CD14-positive monocyte (primary cell): ENCODE measurements at regions not wholly inside any gene's neighbourhood (a gene's known extent, or its start where the extent isn't known, plus 50 kb on each side); places are given as distances from the start of the nearest gene placed in this dataset.

Experiments
- DNase-seq, 3 donors: peaks; one replicate each; pipeline ENCODE4 v3.0.0-alpha.2; 2011 to 2022
- H2AFZ ChIP-seq: 2 replicates; pipeline ENCODE4 v1.6.0; 2012; ENCODE audit warnings: mild to moderate bottlenecking, low read depth, low read length, inconsistent platforms; ENCODE audit not compliant: insufficient read depth, poor library complexity, severe bottlenecking
- H3K27ac ChIP-seq, 2 donors: 1 replicate in 1 of 2; 2 replicates in 1 of 2; pipeline ENCODE4 v1.5.1; 2012 to 2013; ENCODE audit warnings: low read length in 2 of 2, control low read depth in 1 of 2, inconsistent platforms in 1 of 2, low read depth in 1 of 2, mild to moderate bottlenecking in 1 of 2
- H3K27me3 ChIP-seq, 2 donors: one replicate each; pipeline versions ENCODE4 v1.6.0 to v1.6.1; 2011 to 2013; ENCODE audit warnings: low read length in 2 of 2; ENCODE audit not compliant: control insufficient read depth in 2 of 2, insufficient read depth in 2 of 2
- H3K36me3 ChIP-seq, 2 donors: replicated peaks in 1 of 2; 1 replicate in 1 of 2; 2 replicates in 1 of 2; pipeline versions ENCODE4 v1.5.1 to v1.6.1; 2012 to 2013; ENCODE audit warnings: low read length in 2 of 2, control low read depth in 1 of 2, inconsistent platforms in 1 of 2, mild to moderate bottlenecking in 1 of 2; ENCODE audit not compliant: insufficient read depth in 2 of 2, control insufficient read depth in 1 of 2
- H3K4me1 ChIP-seq, 2 donors: 1 replicate in 1 of 2; 2 replicates in 1 of 2; pipeline versions ENCODE4 v1.5.1 to v1.6.1; 2012 to 2013; ENCODE audit warnings: low read length in 2 of 2, control low read depth in 1 of 2, inconsistent platforms in 1 of 2, mild to moderate bottlenecking in 1 of 2, moderate library complexity in 1 of 2; ENCODE audit not compliant: insufficient read depth in 2 of 2, control insufficient read depth in 1 of 2
- H3K4me2 ChIP-seq: replicated peaks from 2 replicates; pipeline ENCODE3; 2012; ENCODE audit warnings: low read length, moderate library complexity, mild to moderate bottlenecking; ENCODE audit not compliant: poor library complexity, severe bottlenecking; ENCODE audit errors: extremely low read depth
- H3K4me3 ChIP-seq, 3 experiments: fragments of 200-600 bp in 1 of 3; sonication (generic) in 1 of 3; replicated peaks in 1 of 3; 1 replicate in 2 of 3; 2 replicates in 1 of 3; pipeline ENCODE4 v1.5.1; 2011 to 2013; ENCODE audit warnings: low read length in 3 of 3, mild to moderate bottlenecking in 3 of 3, control low read depth in 2 of 3, low read depth in 2 of 3, inconsistent platforms in 1 of 3, moderate library complexity in 1 of 3
- H3K79me2 ChIP-seq: 2 replicates; pipeline ENCODE4 v1.6.0; 2012; ENCODE audit warnings: mild to moderate bottlenecking, control low read depth, inconsistent platforms, low read length, moderate library complexity; ENCODE audit not compliant: insufficient read depth
- H3K9ac ChIP-seq: 2 replicates; pipeline ENCODE4 v1.6.0; 2017; ENCODE audit warnings: low read length, mild to moderate bottlenecking; ENCODE audit not compliant: insufficient read depth, poor library complexity, severe bottlenecking
- H3K9me3 ChIP-seq, 2 donors: replicated peaks in 1 of 2; 1 replicate in 1 of 2; 2 replicates in 1 of 2; pipeline versions ENCODE4 v1.5.1 to v1.6.1; 2012 to 2013; ENCODE audit warnings: low read length in 2 of 2, control low read depth in 1 of 2; ENCODE audit not compliant: control insufficient read depth in 1 of 2, insufficient read depth in 1 of 2
- H4K20me1 ChIP-seq: 2 replicates; pipeline ENCODE4 v1.6.0; 2012; ENCODE audit warnings: mild to moderate bottlenecking, low read length, control low read depth, moderate library complexity; ENCODE audit not compliant: insufficient read depth
- H3K27ac Mint-ChIP-seq, 7 donors: one replicate each; pipeline ENCODE4 v1.8.0; 2020; ENCODE audit warnings: mild to moderate bottlenecking in 7 of 7, mixed read lengths in 7 of 7, moderate library complexity in 6 of 7, inconsistent platforms in 2 of 7
- H3K27me3 Mint-ChIP-seq, 3 donors: one replicate each; pipeline ENCODE4 v1.8.0; 2021 to 2022; ENCODE audit warnings: low read depth in 3 of 3, mild to moderate bottlenecking in 3 of 3, mixed read lengths in 3 of 3, moderate library complexity in 3 of 3, inconsistent platforms in 1 of 3
- H3K36me3 Mint-ChIP-seq, 2 donors: one replicate each; pipeline ENCODE4 v1.8.0; 2020; ENCODE audit warnings: mixed read lengths in 2 of 2, inconsistent platforms in 1 of 2, mild to moderate bottlenecking in 1 of 2
- H3K4me1 Mint-ChIP-seq: one replicate; pipeline ENCODE4 v1.8.0; 2020; ENCODE audit warnings: mild to moderate bottlenecking, mixed read lengths
- H3K4me3 Mint-ChIP-seq, 2 donors: one replicate each; pipeline ENCODE4 v1.8.0; 2020; ENCODE audit warnings: mild to moderate bottlenecking in 2 of 2, mixed read lengths in 2 of 2, moderate library complexity in 1 of 2
- H3K9me3 Mint-ChIP-seq, 7 donors: one replicate each; pipeline ENCODE4 v1.8.0; 2020 to 2022; ENCODE audit warnings: mixed read lengths in 7 of 7, mild to moderate bottlenecking in 6 of 7, moderate library complexity in 6 of 7, inconsistent platforms in 2 of 7
- WGBS: methylation state at CpG from one replicate; pipeline ENCODE4 v1.1.5; 2013; ENCODE audit warnings: missing lambda C conversion rate; ENCODE audit not compliant: insufficient coverage; 5-methylcytosine and 5-hydroxymethylcytosine counted together
- intact Hi-C, 2 donors: fragments of 100-400 bp; cut with micrococcal nuclease; formaldehyde crosslinking; loops; one replicate each; pipeline versions ENCODE4 v1.15.0 to v1.15.1; 2023
- TF ChIP-seq, protein P1 (sequence below): fragments of 200-600 bp; IDR thresholded peaks from one replicate; pipeline ENCODE4 v1.8.0; 2022; ENCODE audit warnings: antibody characterized with exemption, mild to moderate bottlenecking

DNA sequence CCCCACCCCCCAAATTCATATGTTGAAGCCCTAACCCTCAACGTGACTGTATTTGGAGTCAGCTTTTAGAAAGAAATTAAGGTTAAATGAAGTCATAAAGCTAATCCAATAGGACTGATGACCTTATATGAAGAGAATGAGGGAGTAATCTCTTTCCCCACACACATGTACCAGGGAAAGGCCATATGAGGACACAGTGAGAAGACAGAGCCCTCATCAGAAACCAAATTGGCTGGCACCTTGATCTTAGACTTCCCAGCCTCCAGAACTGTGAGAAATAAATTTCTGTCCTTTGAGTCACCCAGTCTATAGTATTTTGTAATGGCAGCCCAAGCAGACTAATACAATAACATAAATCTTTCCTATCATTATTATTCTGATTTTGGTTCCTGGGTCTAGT lies 194.7 kb upstream of the NANOGP8 start:
- H4K20me1 ChIP-seq: no peaks in the 10 kb centered on the region
- no peaks in the 10 kb centered on the region for H3K36me3 ChIP-seq
- DNase-seq: no peak
- H3K79me2 ChIP-seq: no peaks in the 10 kb centered on the region
- Mint-ChIP-seq H3K27me3 (no peaks in the 10 kb centered on the region), H3K4me3 (no peak overlapping the region), H3K27ac (no peak overlapping the region), H3K4me1 (no peaks in the 10 kb centered on the region), H3K9me3 (peaks cover 23 to 40% (median 33%) of the 10 kb centered on the region in 7 donors), H3K36me3 (no peaks in the 10 kb centered on the region)
- TF ChIP-seq, protein P1, sequence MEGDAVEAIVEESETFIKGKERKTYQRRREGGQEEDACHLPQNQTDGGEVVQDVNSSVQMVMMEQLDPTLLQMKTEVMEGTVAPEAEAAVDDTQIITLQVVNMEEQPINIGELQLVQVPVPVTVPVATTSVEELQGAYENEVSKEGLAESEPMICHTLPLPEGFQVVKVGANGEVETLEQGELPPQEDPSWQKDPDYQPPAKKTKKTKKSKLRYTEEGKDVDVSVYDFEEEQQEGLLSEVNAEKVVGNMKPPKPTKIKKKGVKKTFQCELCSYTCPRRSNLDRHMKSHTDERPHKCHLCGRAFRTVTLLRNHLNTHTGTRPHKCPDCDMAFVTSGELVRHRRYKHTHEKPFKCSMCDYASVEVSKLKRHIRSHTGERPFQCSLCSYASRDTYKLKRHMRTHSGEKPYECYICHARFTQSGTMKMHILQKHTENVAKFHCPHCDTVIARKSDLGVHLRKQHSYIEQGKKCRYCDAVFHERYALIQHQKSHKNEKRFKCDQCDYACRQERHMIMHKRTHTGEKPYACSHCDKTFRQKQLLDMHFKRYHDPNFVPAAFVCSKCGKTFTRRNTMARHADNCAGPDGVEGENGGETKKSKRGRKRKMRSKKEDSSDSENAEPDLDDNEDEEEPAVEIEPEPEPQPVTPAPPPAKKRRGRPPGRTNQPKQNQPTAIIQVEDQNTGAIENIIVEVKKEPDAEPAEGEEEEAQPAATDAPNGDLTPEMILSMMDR: no peak
- H3K27me3 ChIP-seq: no peaks in the 10 kb centered on the region
- no CpG with 5 or more reads among the region's 1 CpG for WGBS
- H3K9ac ChIP-seq: no peak overlapping the region
- H3K9me3 ChIP-seq: peaks cover 25 to 31% of the 10 kb centered on the region in 2 donors
- no peak overlapping the region for H3K4me2 ChIP-seq
- intact Hi-C loops: no loop called here
- H3K4me3 ChIP-seq: no peak overlapping the region
- H3K4me1 ChIP-seq: no peaks in the 10 kb centered on the region
- H2AFZ ChIP-seq: no peak overlapping the region
- no peak overlapping the region for H3K27ac ChIP-seq

DNA sequence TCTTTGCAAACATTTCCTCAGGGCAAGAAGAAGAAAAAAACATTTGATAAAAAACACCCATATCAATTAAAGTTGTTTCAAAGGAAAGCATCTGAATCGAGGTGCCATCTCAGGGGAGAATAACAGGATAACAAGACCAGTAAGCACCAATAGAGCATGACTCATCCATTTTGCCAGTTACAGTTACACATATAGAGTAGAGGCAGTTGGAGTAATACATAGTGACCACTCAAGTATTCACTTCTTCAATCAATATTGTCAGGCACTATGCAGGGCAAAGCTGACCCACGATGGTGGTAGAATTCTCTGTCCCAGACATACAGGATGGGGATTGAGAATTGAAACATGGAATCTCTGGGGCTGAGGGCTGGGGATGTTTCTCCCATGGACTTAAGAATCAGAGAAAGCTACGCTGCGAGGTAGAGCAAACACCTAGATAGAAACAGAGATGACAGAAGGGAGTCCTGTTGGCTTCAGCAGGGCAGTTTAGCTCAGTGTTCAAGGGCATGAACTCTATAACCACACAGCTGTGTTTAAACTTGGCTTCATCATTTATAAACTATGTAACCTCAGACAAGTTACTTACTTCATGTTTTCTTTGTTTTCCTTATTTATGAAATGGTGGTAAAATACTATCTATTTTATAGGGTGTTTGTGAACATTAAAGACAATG lies 186.4 kb upstream of the NANOGP8 start:
- Histone ChIP-seq H4K20me1 (no peaks in the 10 kb centered on the region), H3K36me3 (no peaks in the 10 kb centered on the region), H3K27me3 (no peaks in the 10 kb centered on the region), H3K79me2 (no peaks in the 10 kb centered on the region), H3K4me2 (no peak overlapping the region), H3K9me3 (peaks cover 0 to 6% of the 10 kb centered on the region in 2 donors), H2AFZ (no peak overlapping the region), H3K27ac (no peak overlapping the region), H3K4me3 (no peak overlapping the region), H3K4me1 (no peaks in the 10 kb centered on the region), H3K9ac (no peak overlapping the region)
- WGBS: 94% methylated on average over 2 of the region's 4 CpGs
- TF ChIP-seq, protein P1: no peak
- H3K27me3 Mint-ChIP-seq: no peaks in the 10 kb centered on the region
- intact Hi-C loops: no loop called here
- no peak overlapping the region for H3K27ac Mint-ChIP-seq
- DNase-seq: no peak
- no peaks in the 10 kb centered on the region for H3K36me3 Mint-ChIP-seq
- H3K9me3 Mint-ChIP-seq: peaks cover 2 to 22% (median 13%) of the 10 kb centered on the region in 7 donors
- no peak overlapping the region for H3K4me3 Mint-ChIP-seq
- H3K4me1 Mint-ChIP-seq: no peaks in the 10 kb centered on the region
